ENCODE measurements at regions not wholly inside any gene's neighbourhood (a gene's known extent, or its start where the extent isn't known, plus 50 kb on each side); places are given as distances from the start of the nearest gene placed in this dataset.
"Not testable (repeated sequence)": the region's sequence is repeated elsewhere in the genome, so short reads cannot be mapped to it uniquely, and the experiment has no call there.

DNA sequence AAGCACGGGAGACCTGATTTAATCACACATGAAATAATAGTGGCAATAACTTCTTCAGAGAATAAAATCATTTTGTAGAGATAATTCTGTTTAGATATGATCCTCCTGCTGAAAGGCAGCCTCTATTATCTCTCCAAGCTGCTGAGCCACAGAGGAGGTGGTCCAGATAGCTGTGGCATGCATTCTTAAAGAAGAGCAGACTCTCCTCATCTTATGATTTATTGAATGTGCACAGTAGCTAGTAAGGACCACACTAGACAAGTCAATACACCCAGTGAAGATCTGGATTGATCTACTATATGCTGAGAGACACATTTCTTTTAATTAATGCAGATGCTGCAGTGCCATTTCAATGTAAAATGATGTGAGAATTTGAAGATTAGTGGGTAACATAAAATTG is 552.9 kb upstream of the ANO3 start:
- TF ChIP-seq POLR2A (IDR thresholded peaks at IDR 0.05; ENCODE audit: low read depth, low read length) (no peak), TAF1 (IDR thresholded peaks at IDR 0.05; ENCODE audit: borderline replicate concordance, low read depth, low read length) (no peak), POLR2AphosphoS5 (IDR thresholded peaks at IDR 0.05; ENCODE audit: low read depth, low read length) (no peak)
- FAIRE-seq (no peak), DNase-seq (ENCODE audit: insufficient read length) (no peak)

DNA sequence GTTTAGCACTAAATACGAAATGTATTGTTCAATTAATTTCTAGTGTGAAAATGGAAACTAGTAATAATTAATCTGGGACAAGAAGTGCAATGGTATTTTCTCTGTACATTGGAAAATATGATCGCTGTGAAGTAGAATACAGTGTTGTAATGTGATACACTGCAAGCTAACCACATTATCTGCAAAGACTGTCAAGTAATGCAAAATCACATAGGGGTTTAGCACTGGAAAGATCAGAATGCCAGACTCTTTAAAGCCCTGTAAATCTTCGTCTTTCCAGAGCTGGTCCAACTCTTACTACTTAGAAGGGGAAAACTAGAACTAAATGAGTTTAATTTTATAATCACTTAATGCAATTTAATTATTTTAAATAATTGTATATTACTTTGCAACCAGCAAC is 544.5 kb upstream of the ANO3 start:
- DNase-seq (ENCODE audit: insufficient read length), result no peak
- TF ChIP-seq TAF1 (IDR thresholded peaks at IDR 0.05; ENCODE audit: borderline replicate concordance, low read depth, low read length) (no peak), POLR2AphosphoS5 (IDR thresholded peaks at IDR 0.05; ENCODE audit: low read depth, low read length) (no peak)
- no peak for FAIRE-seq

DNA sequence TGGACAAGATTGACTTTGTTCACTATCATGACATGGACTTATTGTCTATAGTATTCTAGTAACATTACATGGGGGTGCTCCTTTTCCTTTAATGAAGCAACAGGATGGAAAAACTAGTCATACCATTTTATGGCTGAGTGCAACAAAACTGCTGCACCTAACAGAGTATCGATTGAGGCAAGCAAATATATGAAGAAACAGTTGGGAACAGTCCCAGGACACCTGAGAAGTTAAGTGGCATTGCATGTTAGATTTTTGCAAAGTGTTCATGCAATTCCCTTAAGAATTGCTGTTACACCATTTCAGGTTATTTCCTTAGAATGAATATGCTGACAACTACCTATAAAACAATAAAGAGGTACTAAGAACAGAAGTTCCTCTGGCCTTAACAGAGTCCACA is 541.5 kb upstream of the ANO3 start:
- DNase-seq (ENCODE audit: insufficient read length) (no peak), FAIRE-seq (no peak)
- TF ChIP-seq POLR2AphosphoS5 (IDR thresholded peaks at IDR 0.05; ENCODE audit: low read depth, low read length) (no peak), TAF1 (IDR thresholded peaks at IDR 0.05; ENCODE audit: borderline replicate concordance, low read depth, low read length) (no peak), POLR2A (IDR thresholded peaks at IDR 0.05; ENCODE audit: low read depth, low read length) (no peak)

DNA sequence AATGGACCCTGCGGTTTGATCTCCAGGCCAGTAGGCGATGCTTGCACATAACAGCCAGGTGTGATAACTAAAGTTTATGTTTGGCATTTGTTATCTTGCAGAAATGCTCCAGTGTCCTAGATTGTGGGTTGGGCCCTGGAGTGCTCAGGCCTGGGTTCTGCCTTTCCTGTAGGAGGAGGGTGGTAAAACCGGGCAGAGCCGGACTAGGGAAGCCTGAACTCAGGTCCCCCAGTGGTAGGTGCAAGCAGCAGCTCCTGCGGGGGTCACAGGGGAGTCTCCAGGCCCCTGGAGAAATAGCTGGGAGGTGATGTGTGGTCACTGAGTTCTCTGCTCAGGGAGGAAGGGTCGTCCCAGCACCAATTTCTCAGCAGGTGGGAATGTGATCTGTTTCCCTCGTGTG is 538.3 kb upstream of the ANO3 start:
- TF ChIP-seq POLR2A (IDR thresholded peaks at IDR 0.05; ENCODE audit: low read depth, low read length), result no peak
- DNase-seq (ENCODE audit: insufficient read length) (no peak), FAIRE-seq (no peak)

DNA sequence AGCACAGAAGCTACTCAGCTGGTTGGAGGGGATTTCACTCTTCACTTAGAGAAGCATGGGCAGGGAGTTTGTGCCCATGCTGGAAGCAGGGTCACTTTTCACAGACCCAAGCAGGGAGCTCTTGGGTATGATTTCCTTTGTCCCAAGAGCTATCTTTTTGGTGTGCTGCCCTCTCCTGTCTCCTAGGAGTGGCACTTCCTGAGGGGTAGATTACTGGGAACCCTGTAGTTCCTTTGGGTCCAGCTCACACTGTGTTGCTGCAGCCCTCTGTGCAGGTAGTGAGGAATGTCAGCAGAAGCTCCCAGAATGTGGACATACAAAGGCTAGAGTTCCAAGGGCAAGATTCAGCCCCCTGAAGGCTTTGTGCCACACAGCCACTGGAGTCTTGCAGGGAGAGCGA is 537.1 kb upstream of the ANO3 start:
- no peak for DNase-seq (ENCODE audit: insufficient read length)
- FAIRE-seq, result no peak
- no peak for TF ChIP-seq POLR2AphosphoS5 (IDR thresholded peaks at IDR 0.05; ENCODE audit: low read depth, low read length)
- no peak for TF ChIP-seq TAF1 (IDR thresholded peaks at IDR 0.05; ENCODE audit: borderline replicate concordance, low read depth, low read length)
- TF ChIP-seq POLR2A (IDR thresholded peaks at IDR 0.05; ENCODE audit: low read depth, low read length), result no peak

DNA sequence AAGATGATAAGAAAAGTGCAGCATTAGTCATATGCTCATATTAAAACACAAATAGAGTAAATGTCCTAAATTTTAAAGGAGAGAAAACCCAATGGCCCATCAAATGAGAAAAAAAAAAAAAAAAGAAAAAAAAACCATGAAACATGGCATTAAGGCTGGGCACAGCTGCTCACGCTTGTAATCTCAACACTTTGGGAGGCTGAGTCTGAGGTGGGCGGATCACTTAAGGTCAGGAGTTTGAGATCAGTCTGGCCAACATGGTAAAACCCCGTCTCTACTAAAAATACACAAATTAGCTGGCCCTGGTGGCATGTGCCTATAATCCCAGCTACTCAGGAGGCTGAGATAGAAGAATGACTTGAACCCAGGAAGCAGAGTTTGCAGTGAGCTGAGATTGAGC is 515.5 kb upstream of the ANO3 start:
- FAIRE-seq, result no peak
- TF ChIP-seq POLR2AphosphoS5 (IDR thresholded peaks at IDR 0.05; ENCODE audit: low read depth, low read length), result no peak
- TF ChIP-seq TAF1 (IDR thresholded peaks at IDR 0.05; ENCODE audit: borderline replicate concordance, low read depth, low read length), result no peak
- TF ChIP-seq POLR2A (IDR thresholded peaks at IDR 0.05; ENCODE audit: low read depth, low read length), result no peak
- no peak for DNase-seq (ENCODE audit: insufficient read length)

DNA sequence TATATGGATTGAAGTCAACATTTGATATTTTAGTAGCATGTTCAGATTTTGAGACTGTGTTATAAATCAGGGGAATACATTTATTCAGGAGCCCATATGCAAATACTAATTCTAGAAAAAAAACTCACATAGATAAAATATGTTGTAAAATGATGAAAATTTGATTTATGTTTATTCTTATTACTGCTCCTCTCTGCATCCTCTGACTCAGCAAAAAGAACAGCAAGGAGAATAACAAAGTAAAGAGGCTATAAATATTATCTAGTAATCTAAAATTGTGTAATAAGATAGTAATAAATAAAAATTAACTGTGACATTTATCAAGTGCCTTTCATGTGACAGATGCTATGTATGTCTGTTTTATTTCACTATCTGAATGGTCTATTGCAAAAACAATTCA is 507.2 kb upstream of the ANO3 start:
- DNase-seq (ENCODE audit: insufficient read length), result no peak
- TF ChIP-seq POLR2A (IDR thresholded peaks at IDR 0.05; ENCODE audit: low read depth, low read length) (no peak), POLR2AphosphoS5 (IDR thresholded peaks at IDR 0.05; ENCODE audit: low read depth, low read length) (no peak), TAF1 (IDR thresholded peaks at IDR 0.05; ENCODE audit: borderline replicate concordance, low read depth, low read length) (no peak)
- FAIRE-seq, result no peak

DNA sequence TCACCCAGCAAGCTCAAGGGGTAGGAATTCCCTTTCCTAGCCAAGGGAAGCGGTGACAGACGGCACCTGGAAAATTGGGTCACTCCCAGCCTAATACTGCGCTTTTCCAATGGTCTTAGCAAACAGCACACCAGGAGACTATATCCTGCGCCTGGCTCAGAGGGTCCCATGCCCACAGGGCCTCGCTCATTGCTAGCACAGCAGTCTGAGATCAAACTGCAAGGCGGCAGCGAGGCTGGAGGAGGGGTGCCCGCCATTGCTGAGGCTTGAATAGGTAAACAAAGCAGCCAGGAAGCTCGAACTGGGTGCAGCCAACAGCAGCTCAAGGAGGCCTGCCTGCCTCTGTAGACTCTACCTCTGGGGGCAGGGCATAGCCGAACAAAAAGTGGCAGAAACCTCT is 500.4 kb upstream of the ANO3 start:
- not testable (repeated sequence) for DNase-seq (ENCODE audit: insufficient read length); FAIRE-seq

DNA sequence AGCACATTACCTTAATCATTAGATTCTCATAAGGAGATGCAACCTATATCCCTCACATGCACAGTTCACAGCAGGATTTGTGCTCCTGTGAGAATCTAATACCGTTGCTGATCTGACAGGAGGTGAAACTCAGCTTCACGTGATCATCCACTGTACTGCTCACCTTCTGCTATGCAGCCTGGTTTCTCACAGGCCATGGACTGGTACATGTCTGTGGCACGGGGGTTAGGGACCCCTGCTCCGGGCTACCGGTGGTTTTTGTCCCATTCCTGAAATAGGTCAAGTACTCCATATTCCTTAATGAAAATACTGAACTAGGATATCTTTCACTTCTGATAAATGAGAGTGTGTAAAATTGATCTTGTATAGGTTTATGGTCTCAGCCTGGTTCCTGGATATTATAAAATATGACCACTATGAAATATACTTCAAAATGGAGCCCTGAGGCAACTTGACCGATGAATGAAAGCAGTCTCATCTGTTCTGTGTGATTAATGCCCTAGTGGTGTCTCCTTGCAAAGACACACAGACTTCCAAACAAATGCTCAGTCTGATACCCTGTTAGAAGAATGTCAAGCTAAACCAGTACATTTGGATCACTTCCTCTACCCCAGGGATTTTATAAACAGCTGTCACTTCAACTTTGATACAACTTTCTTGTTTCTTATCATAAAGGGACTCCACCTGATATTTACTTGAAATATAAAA is 492.9 kb upstream of the ANO3 start:
- no peak for TF ChIP-seq TAF1 (IDR thresholded peaks at IDR 0.05; ENCODE audit: borderline replicate concordance, low read depth, low read length)
- no peak for TF ChIP-seq POLR2A (IDR thresholded peaks at IDR 0.05; ENCODE audit: low read depth, low read length)
- TF ChIP-seq POLR2AphosphoS5 (IDR thresholded peaks at IDR 0.05; ENCODE audit: low read depth, low read length), result no peak
- FAIRE-seq (no peak), DNase-seq (ENCODE audit: insufficient read length) (no peak)

DNA sequence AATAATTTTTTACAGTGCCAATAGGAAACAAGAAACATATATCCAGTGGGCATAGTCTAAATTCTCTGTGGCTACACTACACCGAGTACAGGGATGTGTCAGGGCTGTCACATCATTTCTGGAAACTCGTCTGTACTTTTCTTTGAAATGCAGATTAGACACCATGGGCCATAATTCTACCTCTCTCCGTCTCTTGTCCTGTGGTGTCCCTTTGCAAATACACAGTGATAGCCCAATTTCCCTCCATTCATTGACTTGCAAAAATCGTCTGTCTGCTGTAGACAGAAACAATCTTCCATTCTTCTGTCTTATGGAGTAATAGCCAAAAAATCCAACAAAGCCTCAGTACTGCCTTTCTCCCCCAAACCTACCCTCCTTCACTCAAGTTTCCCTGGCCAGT is 487.1 kb upstream of the ANO3 start:
- FAIRE-seq (no peak), DNase-seq (ENCODE audit: insufficient read length) (no peak)
- no peak for TF ChIP-seq POLR2AphosphoS5 (IDR thresholded peaks at IDR 0.05; ENCODE audit: low read depth, low read length)

DNA sequence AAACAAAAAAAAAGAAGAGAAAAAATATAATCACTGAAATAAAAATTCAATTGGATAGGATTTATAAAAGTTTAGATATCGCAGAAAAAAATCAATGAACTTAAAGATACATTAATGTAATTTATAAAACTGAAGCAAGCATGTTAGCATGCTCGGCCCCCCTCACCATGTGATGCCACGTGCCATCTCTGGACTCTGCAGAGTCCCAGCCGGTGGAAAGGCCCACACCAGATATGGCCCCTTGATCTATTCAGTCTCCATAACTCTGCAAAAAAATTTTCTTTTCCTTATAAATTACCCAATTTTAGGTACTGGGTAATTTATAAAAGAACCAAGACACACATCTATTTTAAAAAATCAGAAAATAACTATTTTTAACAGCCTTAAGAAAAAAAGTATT is 476.0 kb upstream of the ANO3 start:
- no peak for TF ChIP-seq POLR2AphosphoS5 (IDR thresholded peaks at IDR 0.05; ENCODE audit: low read depth, low read length)
- TF ChIP-seq POLR2A (IDR thresholded peaks at IDR 0.05; ENCODE audit: low read depth, low read length), result no peak
- FAIRE-seq (no peak), DNase-seq (ENCODE audit: insufficient read length) (no peak)

DNA sequence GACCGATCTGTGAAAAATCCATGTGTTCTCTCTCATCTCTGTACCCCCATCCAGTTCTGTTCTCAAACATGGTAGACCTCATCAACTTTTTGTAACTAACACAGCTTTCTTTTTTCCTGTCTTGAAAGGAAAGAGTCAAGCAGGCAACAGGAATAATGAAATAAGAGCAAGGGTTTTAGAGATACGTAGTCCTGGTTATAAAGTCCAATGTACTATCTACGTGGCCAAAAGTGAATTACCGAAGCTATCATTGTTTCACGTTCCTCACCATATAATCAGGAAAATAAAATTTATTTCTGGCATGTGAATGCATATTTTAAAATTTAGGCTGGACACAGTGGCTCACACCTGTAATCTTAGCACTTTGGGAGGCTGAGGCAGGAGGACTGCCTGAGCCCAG is 472.2 kb upstream of the ANO3 start:
- FAIRE-seq, result no peak
- DNase-seq (ENCODE audit: insufficient read length), result no peak
- no peak for TF ChIP-seq POLR2A (IDR thresholded peaks at IDR 0.05; ENCODE audit: low read depth, low read length)
- TF ChIP-seq TAF1 (IDR thresholded peaks at IDR 0.05; ENCODE audit: borderline replicate concordance, low read depth, low read length), result no peak
- TF ChIP-seq POLR2AphosphoS5 (IDR thresholded peaks at IDR 0.05; ENCODE audit: low read depth, low read length), result no peak

DNA sequence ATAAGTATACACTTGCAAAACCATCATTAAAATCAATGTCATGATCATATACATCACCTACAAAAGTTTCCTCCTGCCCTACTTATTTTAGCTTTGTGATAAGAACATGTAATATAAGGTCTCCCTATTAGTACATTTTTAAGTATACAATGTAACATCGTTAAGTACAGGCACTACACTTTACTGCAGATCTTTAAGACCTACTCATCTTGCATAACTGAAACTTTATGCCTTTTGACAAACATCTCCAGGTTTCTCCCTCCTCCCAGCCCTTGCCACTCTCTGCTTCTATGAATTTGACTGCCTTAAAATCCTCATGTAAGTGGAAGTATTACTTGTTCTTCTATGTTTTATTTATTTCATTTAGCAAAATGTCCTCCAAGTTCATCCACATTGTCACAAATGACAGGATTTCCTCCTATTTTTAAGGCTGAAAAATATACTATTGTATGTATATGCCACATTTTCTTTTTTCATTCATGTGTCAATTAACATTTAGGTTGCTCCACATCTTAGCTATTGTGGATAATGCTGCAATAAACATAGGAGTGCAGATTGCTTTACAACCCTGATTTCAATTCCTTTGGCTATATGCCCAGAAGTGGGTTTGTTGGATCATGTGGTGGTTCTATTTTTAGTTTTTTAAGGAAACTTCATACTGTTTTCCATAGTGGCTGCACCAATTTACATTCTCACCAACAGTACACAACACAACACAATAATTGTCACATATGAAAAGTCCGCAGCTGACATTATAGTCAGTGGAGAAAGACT is 471.1 kb upstream of the ANO3 start:
- FAIRE-seq (no peak), DNase-seq (ENCODE audit: insufficient read length) (no peak)
- no peak for TF ChIP-seq POLR2AphosphoS5 (IDR thresholded peaks at IDR 0.05; ENCODE audit: low read depth, low read length)
- no peak for TF ChIP-seq TAF1 (IDR thresholded peaks at IDR 0.05; ENCODE audit: borderline replicate concordance, low read depth, low read length)
- TF ChIP-seq POLR2A (IDR thresholded peaks at IDR 0.05; ENCODE audit: low read depth, low read length), result no peak
